ENCODE measurements at regions not wholly inside any gene's neighbourhood (a gene's known extent, or its start where the extent isn't known, plus 50 kb on each side); places are given as distances from the start of the nearest gene placed in this dataset.
"Not testable (repeated sequence)": the region's sequence is repeated elsewhere in the genome, so short reads cannot be mapped to it uniquely, and the experiment has no call there.

GRCh38 chr1:4253935-4254334 is 353.9 kb upstream of the C1orf174 start:
- TF ChIP-seq EP300 (IDR thresholded peaks at IDR 0.05) (no peak), POLR2A (IDR thresholded peaks at IDR 0.05) (no peak)
- TF ChIP-seq, protein P1, sequence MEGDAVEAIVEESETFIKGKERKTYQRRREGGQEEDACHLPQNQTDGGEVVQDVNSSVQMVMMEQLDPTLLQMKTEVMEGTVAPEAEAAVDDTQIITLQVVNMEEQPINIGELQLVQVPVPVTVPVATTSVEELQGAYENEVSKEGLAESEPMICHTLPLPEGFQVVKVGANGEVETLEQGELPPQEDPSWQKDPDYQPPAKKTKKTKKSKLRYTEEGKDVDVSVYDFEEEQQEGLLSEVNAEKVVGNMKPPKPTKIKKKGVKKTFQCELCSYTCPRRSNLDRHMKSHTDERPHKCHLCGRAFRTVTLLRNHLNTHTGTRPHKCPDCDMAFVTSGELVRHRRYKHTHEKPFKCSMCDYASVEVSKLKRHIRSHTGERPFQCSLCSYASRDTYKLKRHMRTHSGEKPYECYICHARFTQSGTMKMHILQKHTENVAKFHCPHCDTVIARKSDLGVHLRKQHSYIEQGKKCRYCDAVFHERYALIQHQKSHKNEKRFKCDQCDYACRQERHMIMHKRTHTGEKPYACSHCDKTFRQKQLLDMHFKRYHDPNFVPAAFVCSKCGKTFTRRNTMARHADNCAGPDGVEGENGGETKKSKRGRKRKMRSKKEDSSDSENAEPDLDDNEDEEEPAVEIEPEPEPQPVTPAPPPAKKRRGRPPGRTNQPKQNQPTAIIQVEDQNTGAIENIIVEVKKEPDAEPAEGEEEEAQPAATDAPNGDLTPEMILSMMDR (IDR thresholded peaks at IDR 0.05) = no peak
- Histone ChIP-seq H3K9me3 (peaks cover 0 to 28% (median 0%) of the 10 kb centered on the region in 4 donors), H3K4me1 (no peaks in the 10 kb centered on the region), H3K27me3 (no peaks in the 10 kb centered on the region), H3K36me3 (no peaks in the 10 kb centered on the region), H3K4me3 (no peak overlapping the region), H3K27ac (no peak overlapping the region)
- no peak for DNase-seq (ENCODE audit: low spot score in 2 of 2)
- WGBS, 2 donors = 55 to 73% methylated on average over 4 of the region's 4 CpGs

GRCh38 chr1:4256351-4256750 is 356.3 kb upstream of the C1orf174 start:
- DNase-seq (ENCODE audit: low spot score in 2 of 2) = no peak
- Histone ChIP-seq H3K4me3 (no peak overlapping the region), H3K36me3 (no peaks in the 10 kb centered on the region), H3K9me3 (peaks cover 0 to 22% (median 0%) of the 10 kb centered on the region in 4 donors), H3K4me1 (no peaks in the 10 kb centered on the region), H3K27ac (no peak overlapping the region), H3K27me3 (no peaks in the 10 kb centered on the region)
- 74 to 82% methylated on average over 4 of the region's 4 CpGs for WGBS, 2 donors
- TF ChIP-seq EP300 (IDR thresholded peaks at IDR 0.05) = no peak
- no peak for TF ChIP-seq POLR2A (IDR thresholded peaks at IDR 0.05)
- TF ChIP-seq, protein P1 (IDR thresholded peaks at IDR 0.05) = no peak

GRCh38 chr1:4258146-4258777 is 358.2 kb upstream of the C1orf174 start:
- not testable (repeated sequence) for H3K27me3 ChIP-seq; H3K4me1 ChIP-seq; H3K4me3 ChIP-seq; DNase-seq (ENCODE audit: low spot score in 2 of 2); H3K27ac ChIP-seq; H3K36me3 ChIP-seq
- WGBS, 2 donors = 77 to 86% methylated on average over 2 of the region's 2 CpGs
- H3K9me3 ChIP-seq = peaks cover 0 to 20% (median 0%) of the 10 kb centered on the region in 4 donors

DNA sequence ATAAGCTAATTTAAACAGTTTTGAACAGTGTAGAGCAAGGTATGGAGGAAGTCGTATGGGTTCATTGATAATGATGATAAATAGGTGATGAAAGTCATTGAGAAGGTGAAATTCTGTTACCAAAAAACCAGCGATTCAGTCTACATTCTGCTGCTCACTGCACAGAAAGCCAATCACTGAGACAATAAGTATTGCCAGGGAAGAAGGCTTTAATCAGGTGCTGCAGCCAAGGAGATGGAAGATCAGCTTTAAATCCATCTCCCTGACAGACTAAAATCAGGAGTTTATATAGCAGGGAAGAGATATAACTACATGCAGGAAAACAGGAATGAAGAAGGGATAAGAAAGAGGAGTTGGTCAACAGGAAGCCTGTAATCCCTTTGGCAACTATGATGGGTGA is 361.3 kb upstream of the C1orf174 start:
- Histone ChIP-seq H3K4me1 (no peaks in the 10 kb centered on the region), H3K36me3 (no peaks in the 10 kb centered on the region), H3K27ac (no peak overlapping the region), H3K4me3 (no peak overlapping the region), H3K9me3 (peaks cover 0 to 20% (median 0%) of the 10 kb centered on the region in 4 donors), H3K27me3 (no peaks in the 10 kb centered on the region)
- 79 to 90% methylated on average over 2 of the region's 2 CpGs for WGBS, 2 donors
- no peak for DNase-seq (ENCODE audit: low spot score in 2 of 2)
- TF ChIP-seq, protein P1 (IDR thresholded peaks at IDR 0.05) = no peak
- TF ChIP-seq POLR2A (IDR thresholded peaks at IDR 0.05) (no peak), EP300 (IDR thresholded peaks at IDR 0.05) (no peak)

DNA sequence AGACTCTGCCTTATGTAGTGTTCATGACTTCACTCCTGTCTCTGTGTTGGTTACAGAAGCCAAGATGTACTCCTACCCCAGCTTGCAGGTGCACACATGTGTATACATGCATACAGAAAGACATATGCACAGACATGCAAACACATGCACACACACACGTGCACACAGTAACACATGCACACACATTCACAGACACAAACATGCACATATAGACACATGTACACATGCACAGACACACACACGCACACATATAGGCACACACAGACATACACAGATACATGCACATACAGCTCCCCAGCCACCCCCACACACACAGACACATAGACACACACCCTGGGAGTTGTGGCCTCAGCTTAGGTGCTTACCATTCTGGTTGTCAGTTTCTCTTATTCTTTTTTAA is 362.6 kb upstream of the C1orf174 start:
- 88 to 100% methylated on average over 2 of the region's 2 CpGs for WGBS, 2 donors
- Histone ChIP-seq H3K36me3 (no peaks in the 10 kb centered on the region), H3K27me3 (no peaks in the 10 kb centered on the region), H3K4me3 (no peak overlapping the region), H3K4me1 (no peaks in the 10 kb centered on the region), H3K27ac (no peak overlapping the region), H3K9me3 (peaks cover 0 to 13% (median 0%) of the 10 kb centered on the region in 4 donors)
- TF ChIP-seq, protein P1 (IDR thresholded peaks at IDR 0.05) = no peak
- TF ChIP-seq POLR2A (IDR thresholded peaks at IDR 0.05) (no peak), EP300 (IDR thresholded peaks at IDR 0.05) (no peak)
- DNase-seq (ENCODE audit: low spot score in 2 of 2) = no peak

Data from tibial nerve (tissue), 4 donors.